ENCODE measurements at regions not wholly inside any gene's neighbourhood (a gene's known extent, or its start where the extent isn't known, plus 50 kb on each side); places are given as distances from the start of the nearest gene placed in this dataset.

GRCh38 chr9:22240619-22241018 lies 206.0 kb upstream of the DMRTA1 start:
- TF ChIP-seq ZBTB40 (IDR thresholded peaks at IDR 0.05; ENCODE audit: borderline replicate concordance) (no peak), KDM1A (IDR thresholded peaks at IDR 0.05; ENCODE audit: borderline replicate concordance) (no peak), BHLHE40 (IDR thresholded peaks at IDR 0.05; ENCODE audit: borderline replicate concordance in 1 of 2, low read depth in 2 of 2, low read length in 1 of 2) (no peak), CREB1 (IDR thresholded peaks at IDR 0.05; ENCODE audit: low read depth) (no peak), POLR2A (IDR thresholded peaks at IDR 0.05; ENCODE audit: low read depth, low read length) (no peak), CTCF (IDR thresholded peaks at IDR 0.05 in 2 of 3, conservative IDR thresholded peaks at IDR 0.05 in 1 of 3; ENCODE audit: control insufficient read depth in 2 of 3, extremely low read depth in 1 of 3, insufficient read depth in 1 of 3, low read depth in 3 of 3, low read length in 3 of 3) (no peak)
